Motor neuron (in vitro differentiated cells): ENCODE measurements at regions not wholly inside any gene's neighbourhood (a gene's known extent, or its start where the extent isn't known, plus 50 kb on each side); places are given as distances from the start of the nearest gene placed in this dataset.
"Not testable (repeated sequence)": the region's sequence is repeated elsewhere in the genome, so short reads cannot be mapped to it uniquely, and the experiment has no call there.

Experiments
- ATAC-seq, 8 experiments: fragments of 200-7000 bp; cut with Tn5 transposase; replicated peaks in 6 of 8; 2 replicates each; pipeline ENCODE4 v1.8.0; 2021; ENCODE audit warnings: mild to moderate bottlenecking in 8 of 8, moderate library complexity in 8 of 8
- H3K27ac ChIP-seq, 2 donors: fragments of 250-450 bp; sonication (Bioruptor Pico); 2 replicates each; pipeline ENCODE4 v1.9.0; 2021; ENCODE audit warnings: antibody characterized with exemption in 2 of 2, mild to moderate bottlenecking in 2 of 2, moderate library complexity in 1 of 2
- H3K4me1 ChIP-seq, 2 donors: fragments of 250-450 bp; sonication (Bioruptor Pico); replicated peaks in 1 of 2; 2 replicates each; pipeline ENCODE4 v1.6.1; 2021; ENCODE audit warnings: antibody characterized with exemption in 2 of 2, mild to moderate bottlenecking in 2 of 2, moderate library complexity in 1 of 2
- H3K4me3 ChIP-seq, 5 donors: fragments of 250-450 bp; sonication (Bioruptor Pico); 2 replicates each; pipeline ENCODE4 v1.9.0; 2021; ENCODE audit warnings: antibody characterized with exemption in 5 of 5, mild to moderate bottlenecking in 5 of 5, moderate library complexity in 4 of 5
- WGBS, 10 experiments: fragments of 450-650 bp; shearing (Covaris generic); methylation state at CpG; one replicate each; pipeline ENCODE4 v1.0.0; 2022; 5-methylcytosine and 5-hydroxymethylcytosine counted together
- in situ Hi-C, 9 experiments: fragments of 400-800 bp; cut with MboI; loops; one replicate each; pipeline ENCODE4 v1.15.0; 2021; ENCODE audit warnings: low sequenced_read_pairs in 9 of 9, low pct_unique_long_range_greater_than_20kb in 2 of 9; ENCODE audit not compliant: unreplicated experiment in 9 of 9

- 88 to 100% (median 88%) methylated on average over 1 of the region's 1 CpG; no CpG with 5 or more reads in 7 of the 10 experiments for WGBS, 10 experiments
- no peak overlapping the region for H3K27ac ChIP-seq
- ATAC-seq, result no peak
- in situ Hi-C loops, result no loop called here
- no peaks in the 10 kb centered on the region for H3K4me1 ChIP-seq
- H3K4me3 ChIP-seq, result no peak overlapping the region
These were observed 261.9 kb upstream of the DEPDC1 start for GRCh38 chr1:68758666-68759209.

- no peak overlapping the region for H3K27ac ChIP-seq
- in situ Hi-C loops, result no loop called here
- WGBS, 10 experiments, result 0 to 100% (median 86%) methylated on average over 1 of the region's 1 CpG; no CpG with 5 or more reads in 2 of the 10 experiments
- no peak overlapping the region for H3K4me3 ChIP-seq
- peaks cover 0 to 5% of the 10 kb centered on the region in 2 donors for H3K4me1 ChIP-seq
- no peak for ATAC-seq
These were observed 271.1 kb upstream of the DEPDC1 start for GRCh38 chr1:68767941-68768340.

GRCh38 chr1:68770817-68771216 is 273.9 kb upstream of the DEPDC1 start:
- ATAC-seq, result no peak
- in situ Hi-C loops, result no loop called here
- H3K4me3 ChIP-seq, result no peak overlapping the region
- peaks cover 0 to 5% of the 10 kb centered on the region in 2 donors for H3K4me1 ChIP-seq
- no peak overlapping the region for H3K27ac ChIP-seq
- WGBS, 10 experiments, result 23 to 84% (median 58%) methylated on average over 1 to 3 of the region's 3 CpGs; no CpG with 5 or more reads in 2 of the 10 experiments

- ATAC-seq, result no peak
- no peak overlapping the region for H3K27ac ChIP-seq
- in situ Hi-C loops, result no loop called here
- no peaks in the 10 kb centered on the region for H3K4me1 ChIP-seq
- WGBS, 10 experiments, result 27 to 100% (median 91%) methylated on average over 1 to 3 of the region's 3 CpGs; no CpG with 5 or more reads in 1 of the 10 experiments
- no peak overlapping the region for H3K4me3 ChIP-seq
These were observed 281.0 kb upstream of the DEPDC1 start for GRCh38 chr1:68777851-68778250.

- in situ Hi-C loops, ATAC-seq, H3K4me3 ChIP-seq, H3K4me1 ChIP-seq, H3K27ac ChIP-seq: not testable (repeated sequence)
- 0 to 90% (median 82%) methylated on average over 1 of the region's 1 CpG; no CpG with 5 or more reads in 1 of the 10 experiments for WGBS, 10 experiments
These were observed 283.0 kb upstream of the DEPDC1 start for GRCh38 chr1:68779841-68780240.

GRCh38 chr1:68780919-68781318 is 284.0 kb upstream of the DEPDC1 start:
- H3K27ac ChIP-seq, result no peak overlapping the region
- in situ Hi-C loops, result no loop called here
- H3K4me1 ChIP-seq, result no peaks in the 10 kb centered on the region
- ATAC-seq, result no peak
- WGBS, 10 experiments, result 0 to 75% (median 50%) methylated on average over 1 to 5 of the region's 5 CpGs; no CpG with 5 or more reads in 2 of the 10 experiments
- no peak overlapping the region for H3K4me3 ChIP-seq

- H3K4me1 ChIP-seq, result no peaks in the 10 kb centered on the region
- no peak for ATAC-seq
- H3K4me3 ChIP-seq, result no peak overlapping the region
- in situ Hi-C loops, result no loop called here
- no peak overlapping the region for H3K27ac ChIP-seq
These were observed 286.0 kb upstream of the DEPDC1 start for GRCh38 chr1:68782890-68783289.

GRCh38 chr1:68785328-68785727 is 288.4 kb upstream of the DEPDC1 start:
- no peak for ATAC-seq
- no peak overlapping the region for H3K4me3 ChIP-seq
- H3K4me1 ChIP-seq, result no peaks in the 10 kb centered on the region
- no peak overlapping the region for H3K27ac ChIP-seq
- in situ Hi-C loops, result no loop called here
- 0 to 50% (median 21%) methylated on average over 1 to 2 of the region's 2 CpGs; no CpG with 5 or more reads in 4 of the 10 experiments for WGBS, 10 experiments

- Histone ChIP-seq H3K27ac (no peak overlapping the region), H3K4me3 (no peak overlapping the region), H3K4me1 (no peaks in the 10 kb centered on the region)
- no peak for ATAC-seq
- WGBS, 10 experiments, result 13 to 100% (median 77%) methylated on average over 1 of the region's 1 CpG
- in situ Hi-C loops, result no loop called here
These were observed 291.9 kb upstream of the DEPDC1 start for GRCh38 chr1:68788762-68789161.

GRCh38 chr1:68791800-68792199 is 294.9 kb upstream of the DEPDC1 start:
- no peak overlapping the region for H3K27ac ChIP-seq
- no peaks in the 10 kb centered on the region for H3K4me1 ChIP-seq
- H3K4me3 ChIP-seq, result no peak overlapping the region
- in situ Hi-C loops, result no loop called here
- no peak for ATAC-seq
- WGBS, 10 experiments, result 22 to 100% (median 92%) methylated on average over 1 to 3 of the region's 3 CpGs; no CpG with 5 or more reads in 3 of the 10 experiments

GRCh38 chr1:68795956-68796355 is 299.1 kb upstream of the DEPDC1 start:
- no peak for ATAC-seq
- Histone ChIP-seq H3K4me3 (no peak overlapping the region), H3K4me1 (no peaks in the 10 kb centered on the region), H3K27ac (no peak overlapping the region)
- in situ Hi-C loops, result no loop called here

GRCh38 chr1:68796888-68797287 is 300.0 kb upstream of the DEPDC1 start:
- Histone ChIP-seq H3K4me3 (no peak overlapping the region), H3K4me1 (no peaks in the 10 kb centered on the region), H3K27ac (no peak overlapping the region)
- in situ Hi-C loops, result no loop called here
- ATAC-seq, result no peak

GRCh38 chr1:68798071-68798470 is 301.2 kb upstream of the DEPDC1 start:
- WGBS, 10 experiments, result 0 to 94% (median 76%) methylated on average over 1 of the region's 1 CpG; no CpG with 5 or more reads in 4 of the 10 experiments
- no peaks in the 10 kb centered on the region for H3K4me1 ChIP-seq
- H3K4me3 ChIP-seq, result no peak overlapping the region
- ATAC-seq, result no peak
- no peak overlapping the region for H3K27ac ChIP-seq
- in situ Hi-C loops, result no loop called here

GRCh38 chr1:68799096-68799495 is 302.2 kb upstream of the DEPDC1 start:
- in situ Hi-C loops, result no loop called here
- ATAC-seq, result no peak

More at GRCh38 chr1:68799096-68799495, 302.2 kb upstream of the DEPDC1 start:
- Histone ChIP-seq H3K4me1 (no peaks in the 10 kb centered on the region), H3K27ac (no peak overlapping the region), H3K4me3 (no peak overlapping the region)
